Ovary (tissue), 3 donors: ENCODE measurements at regions not wholly inside any gene's neighbourhood (a gene's known extent, or its start where the extent isn't known, plus 50 kb on each side); places are given as distances from the start of the nearest gene placed in this dataset.

Experiments
- EP300 ChIP-seq: sonication (generic); formaldehyde crosslinking; IDR thresholded peaks from one replicate; pipeline ENCODE4 v1.6.1; 2017; ENCODE audit warnings: antibody characterized with exemption
- POLR2A ChIP-seq: fragments of 450-650 bp; IDR thresholded peaks from one replicate; pipeline ENCODE4 v1.6.1; 2017; ENCODE audit warnings: antibody characterized with exemption, mild to moderate bottlenecking, moderate library complexity
- TF ChIP-seq, protein P1 (sequence below), 3 donors: fragments of 450-650 bp in 2 of 3; fragments of 200-600 bp in 1 of 3; IDR thresholded peaks; one replicate each; pipeline versions ENCODE4 v1.5.1 to v1.8.0; 2016 to 2022; ENCODE audit warnings: antibody characterized with exemption in 3 of 3, mild to moderate bottlenecking in 1 of 3
- donor health status: DM: no; HTN: no; CAD: no.

DNA sequence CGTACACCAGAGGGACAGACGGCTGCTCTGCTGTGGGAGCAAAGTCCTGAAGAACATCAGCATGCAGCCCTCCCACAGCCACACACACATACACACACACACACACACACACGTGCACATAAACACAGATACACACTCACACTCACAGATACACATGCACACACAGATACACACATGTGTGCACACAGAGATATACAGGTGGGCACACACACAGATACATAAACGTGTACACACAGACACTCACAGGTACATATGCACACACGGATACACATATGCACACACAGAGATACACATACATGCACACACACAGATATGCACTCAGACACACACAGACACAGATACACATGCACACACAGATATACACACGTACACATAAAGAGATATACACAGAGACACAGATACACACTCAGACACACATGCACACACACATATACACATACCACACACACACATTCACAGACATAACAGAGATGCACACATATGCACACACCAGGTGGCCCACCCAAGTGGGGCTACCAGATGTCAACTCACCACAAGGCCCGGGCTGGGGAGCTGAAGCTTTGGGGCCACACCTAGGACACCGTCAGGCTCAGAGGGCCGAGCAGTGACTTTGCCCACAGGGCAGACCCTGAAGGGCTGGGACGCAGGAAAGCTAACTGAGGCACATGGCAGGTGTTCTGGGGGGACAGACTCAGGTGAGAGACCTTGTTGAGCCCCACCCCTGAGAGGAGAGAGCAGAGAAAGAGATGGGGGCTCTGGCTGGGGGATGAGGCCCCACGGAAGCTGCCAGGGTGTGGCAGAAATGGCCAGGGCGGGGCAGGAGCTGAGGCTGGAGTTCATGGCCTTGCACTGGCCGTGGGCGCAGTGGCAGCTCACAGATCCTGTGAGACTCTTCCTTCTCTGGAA lies 148.6 kb upstream of the PPP1R26 start:
- no peak for TF ChIP-seq POLR2A
- TF ChIP-seq, protein P1, sequence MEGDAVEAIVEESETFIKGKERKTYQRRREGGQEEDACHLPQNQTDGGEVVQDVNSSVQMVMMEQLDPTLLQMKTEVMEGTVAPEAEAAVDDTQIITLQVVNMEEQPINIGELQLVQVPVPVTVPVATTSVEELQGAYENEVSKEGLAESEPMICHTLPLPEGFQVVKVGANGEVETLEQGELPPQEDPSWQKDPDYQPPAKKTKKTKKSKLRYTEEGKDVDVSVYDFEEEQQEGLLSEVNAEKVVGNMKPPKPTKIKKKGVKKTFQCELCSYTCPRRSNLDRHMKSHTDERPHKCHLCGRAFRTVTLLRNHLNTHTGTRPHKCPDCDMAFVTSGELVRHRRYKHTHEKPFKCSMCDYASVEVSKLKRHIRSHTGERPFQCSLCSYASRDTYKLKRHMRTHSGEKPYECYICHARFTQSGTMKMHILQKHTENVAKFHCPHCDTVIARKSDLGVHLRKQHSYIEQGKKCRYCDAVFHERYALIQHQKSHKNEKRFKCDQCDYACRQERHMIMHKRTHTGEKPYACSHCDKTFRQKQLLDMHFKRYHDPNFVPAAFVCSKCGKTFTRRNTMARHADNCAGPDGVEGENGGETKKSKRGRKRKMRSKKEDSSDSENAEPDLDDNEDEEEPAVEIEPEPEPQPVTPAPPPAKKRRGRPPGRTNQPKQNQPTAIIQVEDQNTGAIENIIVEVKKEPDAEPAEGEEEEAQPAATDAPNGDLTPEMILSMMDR (IDR thresholded peaks at IDR 0.05) = no peak
- TF ChIP-seq EP300 = no peak
